Cardiac fibroblast (primary cell): ENCODE measurements at regions not wholly inside any gene's neighbourhood (a gene's known extent, or its start where the extent isn't known, plus 50 kb on each side); places are given as distances from the start of the nearest gene placed in this dataset.
A peak's percentile ranks its signal among the peaks of the same experiment; 100 is the strongest.

Source experiments
- DNase-seq, 2 donors: peaks; one replicate each; pipeline versions ENCODE4 v3.0.0 to v3.0.0-alpha.2; 2010; ENCODE audit warnings: low read depth in 2 of 2
- H3K4me3 ChIP-seq, 2 donors: replicated peaks in 1 of 2; 1 replicate in 1 of 2; 2 replicates in 1 of 2; pipeline ENCODE4 v1.5.1; 2011; ENCODE audit warnings: low read depth in 2 of 2, low read length in 2 of 2, mild to moderate bottlenecking in 2 of 2, moderate library complexity in 1 of 2
- CTCF ChIP-seq: IDR thresholded peaks from one replicate; pipeline ENCODE4 v1.5.1; 2011; ENCODE audit warnings: low read depth, mild to moderate bottlenecking, low read length, inconsistent platforms

- TF ChIP-seq CTCF = no peak
- DNase-seq = peak; percentile 96 to 97
- H3K4me3 ChIP-seq = no peak overlapping the region
Measured at GRCh38 chr5:67301285-67301903, 104.8 kb upstream of the CD180 start.

GRCh38 chr5:67300326-67300725 is 103.7 kb upstream of the CD180 start:
- no peak for DNase-seq

GRCh38 chr5:67299231-67299735 is 102.7 kb upstream of the CD180 start:
- no peak for TF ChIP-seq CTCF
- DNase-seq = peak in 1 of 2 donors; percentile 57
- no peak overlapping the region for H3K4me3 ChIP-seq

More at GRCh38 chr5:67300326-67300725, 103.7 kb upstream of the CD180 start:
- TF ChIP-seq CTCF = no peak
- no peak overlapping the region for H3K4me3 ChIP-seq

GRCh38 chr5:67297802-67298532 is 101.4 kb upstream of the CD180 start:
- H3K4me3 ChIP-seq = no peak overlapping the region
- TF ChIP-seq CTCF = no peak
- DNase-seq = no peak

GRCh38 chr5:67297376-67297775 is 100.8 kb upstream of the CD180 start:
- no peak for DNase-seq
- no peak overlapping the region for H3K4me3 ChIP-seq
- no peak for TF ChIP-seq CTCF

- H3K4me3 ChIP-seq = no peak overlapping the region
- no peak for DNase-seq
- TF ChIP-seq CTCF = no peak
Measured at GRCh38 chr5:67294266-67294938, 97.8 kb upstream of the CD180 start.
